ENCODE measurements at regions not wholly inside any gene's neighbourhood (a gene's known extent, or its start where the extent isn't known, plus 50 kb on each side); places are given as distances from the start of the nearest gene placed in this dataset.
"Not testable (repeated sequence)": the region's sequence is repeated elsewhere in the genome, so short reads cannot be mapped to it uniquely, and the experiment has no call there.

DNA sequence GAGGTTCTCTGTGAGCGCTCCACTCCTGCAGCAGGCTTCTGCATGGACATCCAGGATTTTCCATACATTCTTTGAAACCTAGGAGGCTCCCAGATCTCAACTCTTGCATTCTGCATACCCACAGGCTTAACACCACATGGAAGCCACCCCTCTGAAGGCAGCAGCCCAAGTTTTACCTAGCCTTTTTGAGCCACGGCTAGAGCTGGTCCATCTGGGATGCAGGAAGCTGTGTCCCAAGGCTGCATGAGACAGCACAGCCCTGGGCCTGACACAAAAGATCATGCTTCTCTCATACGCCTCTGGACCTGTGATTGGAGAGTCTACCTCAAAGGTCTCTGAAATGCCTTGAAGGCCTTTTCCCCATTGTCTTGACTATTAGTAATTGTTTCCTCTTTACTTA is 53.6 kb upstream of the RPRM start:
- H3K4me3 ChIP-seq (ENCODE audit: low read depth, low read length), result no peak overlapping the region
- DNase-seq (ENCODE audit: extremely low spot score), result no peak
- no peak overlapping the region for H3K27ac ChIP-seq (ENCODE audit: low read depth)
- 88% methylated on average over 3 of the region's 3 CpGs for WGBS
- H3K4me1 ChIP-seq (ENCODE audit: insufficient read depth), result no peaks in the 10 kb centered on the region
- no peaks in the 10 kb centered on the region for H3K36me3 ChIP-seq (ENCODE audit: insufficient read depth)

- not testable (repeated sequence) for H3K36me3 ChIP-seq (ENCODE audit: insufficient read depth); H3K4me1 ChIP-seq (ENCODE audit: insufficient read depth); DNase-seq (ENCODE audit: extremely low spot score); H3K27ac ChIP-seq (ENCODE audit: low read depth); H3K4me3 ChIP-seq (ENCODE audit: low read depth, low read length)
- 92% methylated on average over 4 of the region's 4 CpGs for WGBS
These were observed 55.2 kb upstream of the RPRM start for GRCh38 chr2:153533803-153534202.

- H3K36me3 ChIP-seq (ENCODE audit: insufficient read depth); H3K4me1 ChIP-seq (ENCODE audit: insufficient read depth); H3K4me3 ChIP-seq (ENCODE audit: low read depth, low read length); H3K27ac ChIP-seq (ENCODE audit: low read depth); DNase-seq (ENCODE audit: extremely low spot score): not testable (repeated sequence)
- 80% methylated on average over 7 of the region's 7 CpGs for WGBS
These were observed 56.0 kb upstream of the RPRM start for GRCh38 chr2:153534590-153534989.

DNA sequence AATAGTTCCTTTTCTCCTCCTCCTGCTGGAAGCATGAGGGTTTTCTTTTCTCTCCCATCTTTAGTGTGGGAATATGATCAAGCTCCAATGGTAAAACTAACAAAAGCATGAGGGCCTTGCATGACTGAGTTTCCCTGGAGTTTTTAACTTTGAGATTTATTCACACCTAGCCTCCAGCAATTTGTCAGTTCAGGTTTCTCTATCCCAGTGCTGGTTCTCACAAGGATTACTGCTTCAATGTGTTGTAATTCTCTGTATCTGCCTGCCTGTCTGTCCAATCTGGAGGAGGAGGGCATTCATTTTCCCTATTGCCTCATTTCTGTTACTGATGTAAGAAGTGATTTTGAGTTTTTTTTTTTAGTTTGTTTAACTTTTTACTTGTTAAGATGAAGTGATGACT is 57.6 kb upstream of the RPRM start:
- H3K4me3 ChIP-seq (ENCODE audit: low read depth, low read length), result no peak overlapping the region
- DNase-seq (ENCODE audit: extremely low spot score), result no peak
- H3K36me3 ChIP-seq (ENCODE audit: insufficient read depth), result no peaks in the 10 kb centered on the region
- no peak overlapping the region for H3K27ac ChIP-seq (ENCODE audit: low read depth)
- H3K4me1 ChIP-seq (ENCODE audit: insufficient read depth), result no peaks in the 10 kb centered on the region

DNA sequence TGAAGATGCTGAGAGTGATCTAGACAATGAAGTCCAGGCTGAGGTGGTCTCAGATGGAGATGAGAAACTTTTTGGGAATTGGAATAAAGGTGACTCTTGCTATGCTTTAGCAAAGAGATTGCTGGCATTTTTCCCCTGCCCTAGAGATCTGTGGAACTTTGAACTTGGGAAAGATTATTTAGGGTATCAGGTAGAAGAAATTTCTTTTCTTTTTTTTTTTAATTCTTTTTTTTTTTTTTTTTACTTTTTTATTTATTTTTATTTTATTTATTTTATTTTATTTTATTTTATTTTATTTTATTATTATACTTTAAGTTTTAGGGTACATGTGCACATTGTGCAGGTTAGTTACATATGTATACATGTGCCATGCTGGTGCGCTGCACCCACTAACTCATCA is 59.5 kb upstream of the RPRM start:
- no CpG with 5 or more reads among the region's 1 CpG for WGBS
- not testable (repeated sequence) for H3K4me1 ChIP-seq (ENCODE audit: insufficient read depth); H3K27ac ChIP-seq (ENCODE audit: low read depth); DNase-seq (ENCODE audit: extremely low spot score); H3K36me3 ChIP-seq (ENCODE audit: insufficient read depth); H3K4me3 ChIP-seq (ENCODE audit: low read depth, low read length)

GRCh38 chr2:153543635-153544071 is 65.1 kb upstream of the RPRM start:
- WGBS, result 20% methylated on average over 5 of the region's 5 CpGs
- Histone ChIP-seq H3K36me3 (ENCODE audit: insufficient read depth) (no peaks in the 10 kb centered on the region), H3K27ac (ENCODE audit: low read depth) (no peak overlapping the region), H3K4me3 (ENCODE audit: low read depth, low read length) (no peak overlapping the region), H3K4me1 (ENCODE audit: insufficient read depth) (no peaks in the 10 kb centered on the region)
- no peak for DNase-seq (ENCODE audit: extremely low spot score)

- Histone ChIP-seq H3K4me3 (ENCODE audit: low read depth, low read length) (no peak overlapping the region), H3K4me1 (ENCODE audit: insufficient read depth) (no peaks in the 10 kb centered on the region), H3K27ac (ENCODE audit: low read depth) (no peak overlapping the region), H3K36me3 (ENCODE audit: insufficient read depth) (no peaks in the 10 kb centered on the region)
- DNase-seq (ENCODE audit: extremely low spot score), result no peak
- WGBS, result 74% methylated on average over 2 of the region's 2 CpGs
These were observed 67.8 kb upstream of the RPRM start for GRCh38 chr2:153546358-153546757.

DNA sequence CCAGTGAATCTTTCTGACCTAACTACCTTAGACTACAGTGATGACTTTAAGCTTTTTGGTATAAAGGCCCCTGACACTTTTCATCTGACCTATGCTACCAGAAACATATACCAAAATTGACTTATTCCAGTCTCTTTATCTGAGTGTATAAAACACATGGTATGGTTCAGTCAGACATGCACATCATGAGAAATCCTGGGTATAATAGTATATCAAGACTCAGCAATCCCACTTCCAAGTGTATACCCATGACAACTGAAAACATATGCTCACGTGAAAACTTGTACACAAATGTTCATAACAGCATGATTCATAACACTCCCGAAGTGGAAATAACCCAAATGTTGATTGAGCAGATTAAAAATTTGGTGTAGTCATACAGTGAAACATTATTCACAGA is 70.0 kb upstream of the RPRM start:
- Histone ChIP-seq H3K27ac (ENCODE audit: low read depth) (no peak overlapping the region), H3K4me1 (ENCODE audit: insufficient read depth) (no peaks in the 10 kb centered on the region), H3K4me3 (ENCODE audit: low read depth, low read length) (no peak overlapping the region), H3K36me3 (ENCODE audit: insufficient read depth) (no peaks in the 10 kb centered on the region)
- 72% methylated on average over 2 of the region's 2 CpGs for WGBS
- no peak for DNase-seq (ENCODE audit: extremely low spot score)

- Histone ChIP-seq H3K27ac (ENCODE audit: low read depth) (no peak overlapping the region), H3K4me3 (ENCODE audit: low read depth, low read length) (no peak overlapping the region), H3K4me1 (ENCODE audit: insufficient read depth) (no peaks in the 10 kb centered on the region), H3K36me3 (ENCODE audit: insufficient read depth) (no peaks in the 10 kb centered on the region)
- WGBS, result 63% methylated on average over 1 of the region's 1 CpG
- no peak for DNase-seq (ENCODE audit: extremely low spot score)
These were observed 73.1 kb upstream of the RPRM start for GRCh38 chr2:153551698-153552097.

GRCh38 chr2:153557211-153557610 is 78.6 kb upstream of the RPRM start:
- no peak overlapping the region for H3K27ac ChIP-seq (ENCODE audit: low read depth)
- H3K4me3 ChIP-seq (ENCODE audit: low read depth, low read length), result no peak overlapping the region
- no peaks in the 10 kb centered on the region for H3K36me3 ChIP-seq (ENCODE audit: insufficient read depth)
- no peaks in the 10 kb centered on the region for H3K4me1 ChIP-seq (ENCODE audit: insufficient read depth)
- WGBS, result 70% methylated on average over 3 of the region's 3 CpGs
- no peak for DNase-seq (ENCODE audit: extremely low spot score)

- WGBS, result 42% methylated on average over 2 of the region's 2 CpGs
- Histone ChIP-seq H3K27ac (ENCODE audit: low read depth) (no peak overlapping the region), H3K4me3 (ENCODE audit: low read depth, low read length) (no peak overlapping the region), H3K36me3 (ENCODE audit: insufficient read depth) (no peaks in the 10 kb centered on the region), H3K4me1 (ENCODE audit: insufficient read depth) (no peaks in the 10 kb centered on the region)
- no peak for DNase-seq (ENCODE audit: extremely low spot score)
These were observed 79.2 kb upstream of the RPRM start for GRCh38 chr2:153557714-153558113.

- Histone ChIP-seq H3K4me3 (ENCODE audit: low read depth, low read length) (no peak overlapping the region), H3K36me3 (ENCODE audit: insufficient read depth) (no peaks in the 10 kb centered on the region), H3K4me1 (ENCODE audit: insufficient read depth) (no peaks in the 10 kb centered on the region), H3K27ac (ENCODE audit: low read depth) (no peak overlapping the region)
- WGBS, result 66% methylated on average over 2 of the region's 2 CpGs
- no peak for DNase-seq (ENCODE audit: extremely low spot score)
These were observed 79.7 kb upstream of the RPRM start for GRCh38 chr2:153558247-153558646.

- Histone ChIP-seq H3K4me1 (ENCODE audit: insufficient read depth) (no peaks in the 10 kb centered on the region), H3K4me3 (ENCODE audit: low read depth, low read length) (no peak overlapping the region), H3K36me3 (ENCODE audit: insufficient read depth) (no peaks in the 10 kb centered on the region), H3K27ac (ENCODE audit: low read depth) (no peak overlapping the region)
- 62% methylated on average over 3 of the region's 3 CpGs for WGBS
- DNase-seq (ENCODE audit: extremely low spot score), result no peak
These were observed 88.8 kb upstream of the RPRM start for GRCh38 chr2:153567367-153567766.

DNA sequence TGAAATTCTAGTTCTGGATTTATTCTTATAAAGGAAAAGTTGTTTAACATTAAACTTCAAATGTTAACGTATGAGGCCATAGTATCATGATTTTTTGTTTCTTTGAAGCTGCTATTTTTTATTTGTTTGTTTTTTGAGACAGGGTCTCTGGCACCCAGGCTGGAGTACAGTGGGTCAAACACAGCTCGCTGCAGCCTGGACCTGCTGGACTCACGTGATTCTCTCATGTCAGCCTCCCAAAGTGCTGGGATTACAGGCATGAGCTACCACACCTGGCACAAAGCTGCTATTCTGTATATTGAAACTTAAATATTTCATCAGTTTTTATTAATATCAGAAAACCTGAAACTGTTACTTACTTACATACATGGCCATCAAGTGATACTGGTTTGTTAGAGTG is 89.5 kb upstream of the RPRM start:
- Histone ChIP-seq H3K27ac (ENCODE audit: low read depth) (no peak overlapping the region), H3K4me1 (ENCODE audit: insufficient read depth) (no peaks in the 10 kb centered on the region), H3K4me3 (ENCODE audit: low read depth, low read length) (no peak overlapping the region), H3K36me3 (ENCODE audit: insufficient read depth) (no peaks in the 10 kb centered on the region)
- 41% methylated on average over 3 of the region's 3 CpGs for WGBS
- no peak for DNase-seq (ENCODE audit: extremely low spot score)

GRCh38 chr2:153575171-153575853 is 96.8 kb upstream of the RPRM start:
- WGBS, result 74% methylated on average over 3 of the region's 3 CpGs
- H3K27ac ChIP-seq (ENCODE audit: low read depth), result no peak overlapping the region
- no peaks in the 10 kb centered on the region for H3K4me1 ChIP-seq (ENCODE audit: insufficient read depth)
- no peak overlapping the region for H3K4me3 ChIP-seq (ENCODE audit: low read depth, low read length)
- DNase-seq (ENCODE audit: extremely low spot score), result no peak
- H3K36me3 ChIP-seq (ENCODE audit: insufficient read depth), result no peaks in the 10 kb centered on the region

All from urinary bladder (tissue), 3 donors.